Liver (tissue), 8 donors: ENCODE measurements at regions not wholly inside any gene's neighbourhood (a gene's known extent, or its start where the extent isn't known, plus 50 kb on each side); places are given as distances from the start of the nearest gene placed in this dataset.

Experiments used
- DNase-seq: peaks from one replicate; pipeline ENCODE4 v3.0.0-alpha.2; 2017; ENCODE audit warnings: low spot score
- H3K27ac ChIP-seq, 2 donors: one replicate each; pipeline ENCODE4 v1.7.0; 2013; ENCODE audit warnings: inconsistent platforms in 2 of 2, low read length in 2 of 2, control low read depth in 1 of 2, low read depth in 1 of 2, mild to moderate bottlenecking in 1 of 2
- H3K27me3 ChIP-seq, 4 donors: one replicate each; pipeline versions ENCODE4 v1.6.1 to v1.7.0; 2013; ENCODE audit warnings: low read length in 3 of 4, inconsistent platforms in 1 of 4, mild to moderate bottlenecking in 1 of 4, moderate library complexity in 1 of 4; ENCODE audit not compliant: control insufficient read depth in 4 of 4, insufficient read depth in 4 of 4
- H3K36me3 ChIP-seq, 4 donors: one replicate each; pipeline versions ENCODE4 v1.6.1 to v1.7.0; 2013; ENCODE audit warnings: low read length in 3 of 4, mild to moderate bottlenecking in 3 of 4, low read depth in 1 of 4, moderate library complexity in 1 of 4; ENCODE audit not compliant: control insufficient read depth in 4 of 4, insufficient read depth in 3 of 4
- H3K4me1 ChIP-seq, 4 donors: one replicate each; pipeline versions ENCODE4 v1.6.1 to v1.7.0; 2013; ENCODE audit warnings: low read length in 3 of 4, mild to moderate bottlenecking in 3 of 4, moderate library complexity in 1 of 4; ENCODE audit not compliant: control insufficient read depth in 4 of 4, insufficient read depth in 4 of 4
- H3K4me3 ChIP-seq, 3 donors: one replicate each; pipeline versions ENCODE4 v1.6.1 to v1.7.0; 2013; ENCODE audit warnings: low read length in 3 of 3, control low read depth in 1 of 3, low read depth in 1 of 3, mild to moderate bottlenecking in 1 of 3
- H3K9ac ChIP-seq, 2 donors: one replicate each; pipeline ENCODE4 v1.7.0; 2013; ENCODE audit warnings: low read length in 2 of 2, mild to moderate bottlenecking in 2 of 2, moderate library complexity in 2 of 2, control low read depth in 1 of 2, low read depth in 1 of 2
- H3K9me3 ChIP-seq, 4 donors: one replicate each; pipeline versions ENCODE4 v1.6.1 to v1.7.0; 2013; ENCODE audit warnings: low read length in 3 of 4; ENCODE audit not compliant: control insufficient read depth in 4 of 4
- ATF3 ChIP-seq: IDR thresholded peaks from 2 replicates; pipeline ENCODE4 v1.6.1; 2016; ENCODE audit warnings: antibody characterized with exemption
- GABPA ChIP-seq, 2 donors: IDR thresholded peaks in 1 of 2; conservative IDR thresholded peaks in 1 of 2; 2 replicates each; pipeline ENCODE4 v1.6.1; 2016; ENCODE audit warnings: antibody characterized with exemption in 2 of 2, mild to moderate bottlenecking in 1 of 2, moderate library complexity in 1 of 2
- HNF4G ChIP-seq: IDR thresholded peaks from 2 replicates; pipeline ENCODE4 v1.6.1; 2016; ENCODE audit warnings: antibody characterized with exemption
- JUND ChIP-seq, 2 donors: IDR thresholded peaks; 2 replicates each; pipeline ENCODE4 v1.6.1; 2016; ENCODE audit warnings: antibody characterized with exemption in 2 of 2
- MAX ChIP-seq: IDR thresholded peaks from 2 replicates; pipeline ENCODE4 v1.6.1; 2016; ENCODE audit warnings: antibody characterized with exemption
- RAD21 ChIP-seq, 2 donors: IDR thresholded peaks; 2 replicates each; pipeline ENCODE4 v1.6.1; 2016; ENCODE audit warnings: antibody characterized with exemption in 2 of 2, mild to moderate bottlenecking in 2 of 2
- RXRA ChIP-seq, 2 donors: IDR thresholded peaks; 2 replicates each; pipeline ENCODE4 v1.6.1; 2017 to 2018; ENCODE audit warnings: antibody characterized with exemption in 2 of 2, mild to moderate bottlenecking in 1 of 2
- SP1 ChIP-seq: IDR thresholded peaks from 2 replicates; pipeline ENCODE4 v1.6.1; 2018; ENCODE audit warnings: antibody characterized with exemption, mild to moderate bottlenecking
- TAF1 ChIP-seq: conservative IDR thresholded peaks from 2 replicates; pipeline ENCODE4 v1.6.1; 2016; ENCODE audit warnings: antibody characterized with exemption, mild to moderate bottlenecking
- YY1 ChIP-seq: IDR thresholded peaks from 2 replicates; pipeline ENCODE4 v1.6.1; 2016; ENCODE audit warnings: antibody characterized with exemption, mild to moderate bottlenecking
- ZBTB33 ChIP-seq: IDR thresholded peaks from 2 replicates; pipeline ENCODE4 v1.6.1; 2016; ENCODE audit warnings: antibody characterized with exemption
- WGBS: extraction: QIAGEN DNeasy Blood & Tissue Kit; methylation state at CpG from one replicate; pipeline ENCODE4 v1.1.7; 2013; 5-methylcytosine and 5-hydroxymethylcytosine counted together
- TF ChIP-seq, protein P1 (sequence below): fragments of 150-350 bp; IDR thresholded peaks from 2 replicates; pipeline ENCODE4 v1.5.1; 2017; ENCODE audit warnings: improper control_type of control experiment, low read depth, low read length; ENCODE audit not compliant: missing input control
- donor health status: healthy.
- donor health status: healthy.
- donor health status: healthy.
- donor health status: healthy.
- donor health status: healthy.

DNA sequence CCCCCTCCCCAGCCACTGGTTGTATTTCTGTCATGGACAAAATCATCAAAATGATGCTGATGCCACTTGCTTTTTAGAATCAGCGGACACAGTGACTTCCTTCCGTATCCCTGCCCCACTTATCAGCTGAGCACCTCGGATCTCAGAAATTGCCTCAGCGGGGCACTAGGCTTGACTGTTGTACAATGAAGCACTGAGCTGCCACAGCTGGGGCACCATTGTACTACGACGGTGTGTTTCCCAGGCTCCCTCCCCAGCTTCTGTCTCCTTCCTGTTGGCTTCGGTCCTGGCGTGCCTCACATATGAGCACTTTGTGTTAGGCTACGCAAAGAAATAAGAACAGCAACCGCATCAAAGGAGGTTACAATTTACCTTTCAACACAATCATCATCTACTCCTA is 82.4 kb downstream of the F11 start:
- Histone ChIP-seq H3K27ac (no peak overlapping the region), H3K9ac (no peak overlapping the region), H3K27me3 (no peaks in the 10 kb centered on the region), H3K4me3 (no peak overlapping the region), H3K36me3 (no peaks in the 10 kb centered on the region), H3K9me3 (no peaks in the 10 kb centered on the region), H3K4me1 (no peaks in the 10 kb centered on the region)
- no peak for DNase-seq
- TF ChIP-seq JUND (IDR thresholded peaks at IDR 0.05) (no peak), MAX (no peak), RXRA (IDR thresholded peaks at IDR 0.05) (no peak), GABPA (IDR thresholded peaks at IDR 0.05 in 1 of 2, conservative IDR thresholded peaks at IDR 0.05 in 1 of 2) (no peak), ATF3 (no peak), SP1 (no peak), HNF4G (no peak), YY1 (no peak)
- TF ChIP-seq, protein P1, sequence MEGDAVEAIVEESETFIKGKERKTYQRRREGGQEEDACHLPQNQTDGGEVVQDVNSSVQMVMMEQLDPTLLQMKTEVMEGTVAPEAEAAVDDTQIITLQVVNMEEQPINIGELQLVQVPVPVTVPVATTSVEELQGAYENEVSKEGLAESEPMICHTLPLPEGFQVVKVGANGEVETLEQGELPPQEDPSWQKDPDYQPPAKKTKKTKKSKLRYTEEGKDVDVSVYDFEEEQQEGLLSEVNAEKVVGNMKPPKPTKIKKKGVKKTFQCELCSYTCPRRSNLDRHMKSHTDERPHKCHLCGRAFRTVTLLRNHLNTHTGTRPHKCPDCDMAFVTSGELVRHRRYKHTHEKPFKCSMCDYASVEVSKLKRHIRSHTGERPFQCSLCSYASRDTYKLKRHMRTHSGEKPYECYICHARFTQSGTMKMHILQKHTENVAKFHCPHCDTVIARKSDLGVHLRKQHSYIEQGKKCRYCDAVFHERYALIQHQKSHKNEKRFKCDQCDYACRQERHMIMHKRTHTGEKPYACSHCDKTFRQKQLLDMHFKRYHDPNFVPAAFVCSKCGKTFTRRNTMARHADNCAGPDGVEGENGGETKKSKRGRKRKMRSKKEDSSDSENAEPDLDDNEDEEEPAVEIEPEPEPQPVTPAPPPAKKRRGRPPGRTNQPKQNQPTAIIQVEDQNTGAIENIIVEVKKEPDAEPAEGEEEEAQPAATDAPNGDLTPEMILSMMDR = no peak
- 83% methylated on average over 10 of the region's 10 CpGs for WGBS

GRCh38 chr4:186347743-186348142 is 81.8 kb downstream of the F11 start:
- TF ChIP-seq GABPA (IDR thresholded peaks at IDR 0.05 in 1 of 2, conservative IDR thresholded peaks at IDR 0.05 in 1 of 2) = no peak
- TF ChIP-seq, protein P1 = no peak
- TF ChIP-seq TAF1 = no peak
- no peak for TF ChIP-seq ZBTB33
- TF ChIP-seq RAD21 (IDR thresholded peaks at IDR 0.05) = no peak
- H3K4me1 ChIP-seq = no peaks in the 10 kb centered on the region
- no peaks in the 10 kb centered on the region for H3K27me3 ChIP-seq
- no peak overlapping the region for H3K27ac ChIP-seq
- WGBS = 65% methylated on average over 12 of the region's 12 CpGs
- no peaks in the 10 kb centered on the region for H3K36me3 ChIP-seq
- H3K9ac ChIP-seq = no peak overlapping the region
- no peaks in the 10 kb centered on the region for H3K9me3 ChIP-seq
- no peak overlapping the region for H3K4me3 ChIP-seq
- DNase-seq = no peak
